GM12878 (cell line): ENCODE measurements at regions not wholly inside any gene's neighbourhood (a gene's known extent, or its start where the extent isn't known, plus 50 kb on each side); places are given as distances from the start of the nearest gene placed in this dataset.

Experiments
- ATAC-seq: fragments of 200-7000 bp; cut with Tn5 transposase; 3 replicates; pipeline ENCODE4 v1.9.1; 2020; ENCODE audit warnings: mild to moderate bottlenecking, moderate library complexity
- BruUV-seq: library from RNA; stranded (reverse); fragments of 400-500 nt; replicated peaks from 2 replicates; lab custom pipeline; 2021; lab: Mats Ljungman, UMichigan
- CTCF ChIA-PET: fragments of 300-600 bp; sonication (Branson Sonifier 250); formaldehyde crosslinking; extraction: SDS; loops from one replicate; lab custom pipeline; 2021; ENCODE audit warnings: inconsistent platforms; lab: Yijun Ruan, JAX
- POLR2A ChIA-PET: fragments of 350-600 bp; formaldehyde crosslinking; extraction: SDS; loops from one replicate; lab custom pipeline; 2021; ENCODE audit warnings: inconsistent platforms; lab: Charles Lee
- RAD21 ChIA-PET: fragments of 300-600 bp; sonication (Branson Sonifier 250); formaldehyde crosslinking; loops from one replicate; lab custom pipeline; 2023; ENCODE audit warnings: antibody characterized with exemption; ENCODE audit not compliant: unreplicated experiment; lab: Charles Lee
- SMC1A ChIA-PET: fragments of 300-600 bp; sonication (Branson Sonifier 250); formaldehyde crosslinking; loops from one replicate; lab custom pipeline; 2023; ENCODE audit not compliant: unreplicated experiment, uncharacterized antibody; lab: Charles Lee
- DNase-seq: peaks from one replicate; pipeline ENCODE4 v3.0.0-alpha.2; 2011; ENCODE audit warnings: low read depth, low spot score
- FAIRE-seq: peaks from 3 replicates; lab custom pipeline; 2011; peaks lifted over from hg19 to GRCh38; lab: Jason Lieb, UNC
- H2AFZ ChIP-seq: 2 replicates; pipeline ENCODE4 v1.6.0; 2011; ENCODE audit warnings: low read depth, low read length, control low read depth; ENCODE audit not compliant: control insufficient read depth
- H3K27ac ChIP-seq: 2 replicates; pipeline ENCODE4 v1.5.1; 2011; ENCODE audit warnings: control low read depth; ENCODE audit not compliant: control insufficient read depth, insufficient read depth
- H3K27me3 ChIP-seq, 2 experiments: replicated peaks in 1 of 2; 2 replicates each; pipeline versions ENCODE4 v1.6.0 to v1.6.1; 2011; ENCODE audit warnings: low read length in 1 of 2; ENCODE audit not compliant: control insufficient read depth in 2 of 2, insufficient read depth in 2 of 2
- H3K36me3 ChIP-seq, 2 experiments: 2 replicates each; pipeline ENCODE4 v1.5.1; 2011; ENCODE audit warnings: low read length in 1 of 2; ENCODE audit not compliant: control insufficient read depth in 2 of 2, insufficient read depth in 2 of 2
- H3K4me1 ChIP-seq: 2 replicates; pipeline ENCODE4 v1.6.1; 2011; ENCODE audit warnings: mild to moderate bottlenecking, low read length, moderate library complexity, mixed read lengths; ENCODE audit not compliant: control insufficient read depth, insufficient read depth
- H3K4me2 ChIP-seq: 2 replicates; pipeline ENCODE4 v1.6.0; 2011; ENCODE audit warnings: control low read depth; ENCODE audit not compliant: control insufficient read depth, insufficient read depth
- H3K4me3 ChIP-seq: fragments of 200-600 bp; sonication (generic); 2 replicates; pipeline ENCODE4 v1.5.1; 2016
- H3K79me2 ChIP-seq: 2 replicates; pipeline ENCODE4 v1.6.0; 2011; ENCODE audit warnings: low read length; ENCODE audit not compliant: control insufficient read depth, insufficient read depth
- H3K9ac ChIP-seq: 2 replicates; pipeline ENCODE4 v1.8.0; 2011; ENCODE audit warnings: low read length, control low read depth, mixed read lengths; ENCODE audit not compliant: control insufficient read depth, insufficient read depth
- H3K9me3 ChIP-seq: replicated peaks from 3 replicates; pipeline ENCODE4 v1.5.1; 2011; ENCODE audit warnings: mild to moderate bottlenecking, low read length; ENCODE audit not compliant: control insufficient read depth, insufficient read depth
- H4K20me1 ChIP-seq: 2 replicates; pipeline ENCODE4 v1.6.0; 2011; ENCODE audit not compliant: control insufficient read depth, insufficient read depth
- ATF2 ChIP-seq: IDR thresholded peaks from 2 replicates; pipeline ENCODE4 v1.6.1; 2012; ENCODE audit warnings: low read length, inconsistent platforms
- BCLAF1 ChIP-seq: fragments of 450-650 bp; IDR thresholded peaks from 2 replicates; pipeline ENCODE4 v1.6.1; 2017; ENCODE audit warnings: antibody characterized with exemption, mild to moderate bottlenecking, moderate library complexity
- BMI1 ChIP-seq: fragments of 450-650 bp; IDR thresholded peaks from 2 replicates; pipeline ENCODE4 v1.6.1; 2016; ENCODE audit warnings: mild to moderate bottlenecking, moderate library complexity, borderline replicate concordance
- GABPA ChIP-seq: IDR thresholded peaks from 2 replicates; pipeline ENCODE4 v1.6.1; 2014; ENCODE audit warnings: antibody characterized with exemption, low read depth, mild to moderate bottlenecking, inconsistent platforms
- IRF3 ChIP-seq: fragments of 450-650 bp; IDR thresholded peaks from 2 replicates; pipeline ENCODE4 v1.6.1; 2014; ENCODE audit warnings: mild to moderate bottlenecking
- MXI1 ChIP-seq: fragments of 150-350 bp; IDR thresholded peaks from 2 replicates; pipeline ENCODE4 v1.6.1; 2011; ENCODE audit warnings: low read depth, mild to moderate bottlenecking, inconsistent platforms, low read length, improper control_type of control experiment
- RAD51 ChIP-seq: fragments of 450-650 bp; IDR thresholded peaks from 2 replicates; pipeline ENCODE4 v1.6.1; 2016; ENCODE audit warnings: moderate library complexity, mild to moderate bottlenecking, inconsistent platforms
- REST ChIP-seq: IDR thresholded peaks from 2 replicates; pipeline ENCODE4 v1.6.1; 2012; ENCODE audit warnings: mild to moderate bottlenecking, low read depth, low read length
- TCF7 ChIP-seq: IDR thresholded peaks from 2 replicates; pipeline ENCODE4 v1.6.1; 2014; ENCODE audit warnings: antibody characterized with exemption, borderline replicate concordance
- ZNF687 ChIP-seq: fragments of 450-650 bp; IDR thresholded peaks from 2 replicates; pipeline ENCODE4 v1.6.1; 2017; ENCODE audit warnings: mild to moderate bottlenecking, moderate library complexity
- WGBS: methylation state at CpG from one replicate; pipeline ENCODE4 v1.1.6; 2016; ENCODE audit warnings: low lambda C conversion rate; ENCODE audit not compliant: insufficient replicate concordance, insufficient coverage; ENCODE audit errors: missing lambda C conversion rate; 5-methylcytosine and 5-hydroxymethylcytosine counted together
- in situ Hi-C: fragments of 300-500 bp; cut with MboI; formaldehyde crosslinking; loops from 9 replicates; pipeline ENCODE4 v1.14.3; 2018; ENCODE audit warnings: mixed read lengths
- intact Hi-C: fragments of 100-400 bp; cut with micrococcal nuclease; formaldehyde crosslinking; loops from one replicate; pipeline ENCODE4 v1.14.2; 2022; ENCODE audit not compliant: unreplicated experiment

- TF ChIP-seq RAD51 (no peak), ATF2 (no peak), REST (no peak), IRF3 (no peak), MXI1 (no peak)
Measured at GRCh38 chr12:114562654-114563053, 121.3 kb downstream of the TBX3 start (continued).

- in situ Hi-C loops, result no loop called here
- H3K4me1 ChIP-seq, result no peaks in the 10 kb centered on the region
- ChIA-PET RAD21 (no interaction called here), SMC1A (no interaction called here), CTCF (no interaction called here), POLR2A (no interaction called here)
- H3K27me3 ChIP-seq, result no peaks in the 10 kb centered on the region; a peak in 1 of 4 replicates
- H2AFZ ChIP-seq, result no peak overlapping the region
- no peak overlapping the region for H3K27ac ChIP-seq
- intact Hi-C loops, result no loop called here
- no peaks in the 10 kb centered on the region for H3K36me3 ChIP-seq
- H3K9ac ChIP-seq, result no peak overlapping the region
- no peaks in the 10 kb centered on the region for H4K20me1 ChIP-seq
- FAIRE-seq (no peak), DNase-seq (no peak), ATAC-seq (no peak)
- H3K4me3 ChIP-seq, result no peak overlapping the region
- H3K9me3 ChIP-seq, result no peaks in the 10 kb centered on the region
- no peaks in the 10 kb centered on the region for H3K79me2 ChIP-seq
- H3K4me2 ChIP-seq, result no peak overlapping the region
- WGBS, result 41% methylated on average over 2 of the region's 2 CpGs
- TF ChIP-seq GABPA (no peak), ZNF687 (no peak), BCLAF1 (no peak), BMI1 (no peak), TCF7 (no peak)
- BruUV-seq, result no TSS peak
Measured at GRCh38 chr12:114555451-114555850, 128.5 kb downstream of the TBX3 start.
